ENCODE measurements at regions not wholly inside any gene's neighbourhood (a gene's known extent, or its start where the extent isn't known, plus 50 kb on each side); places are given as distances from the start of the nearest gene placed in this dataset.
"Not testable (repeated sequence)": the region's sequence is repeated elsewhere in the genome, so short reads cannot be mapped to it uniquely, and the experiment has no call there.

DNA sequence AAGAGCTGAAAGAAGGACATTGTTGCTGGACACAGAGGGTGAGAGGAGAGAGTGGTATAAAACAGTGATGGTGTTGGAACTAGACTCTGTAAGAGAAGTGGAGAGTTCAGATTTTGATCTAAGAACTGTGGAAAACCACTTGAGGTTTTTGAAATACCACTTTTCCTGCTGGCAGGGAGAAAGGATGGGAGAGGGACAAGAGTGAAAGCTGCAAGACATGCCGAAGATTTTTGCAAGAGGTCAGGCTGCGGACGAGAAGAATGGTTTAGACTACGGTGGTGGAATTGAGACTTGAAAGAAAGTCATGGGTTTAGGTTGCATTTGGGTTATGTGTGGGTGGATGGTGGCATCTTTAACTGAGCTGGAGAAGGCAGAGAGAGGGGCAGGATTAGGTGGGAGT, 202.2 kb upstream of the RPS23 start:
- no peak for DNase-seq (ENCODE audit: low read depth)
- TF ChIP-seq, protein P1, sequence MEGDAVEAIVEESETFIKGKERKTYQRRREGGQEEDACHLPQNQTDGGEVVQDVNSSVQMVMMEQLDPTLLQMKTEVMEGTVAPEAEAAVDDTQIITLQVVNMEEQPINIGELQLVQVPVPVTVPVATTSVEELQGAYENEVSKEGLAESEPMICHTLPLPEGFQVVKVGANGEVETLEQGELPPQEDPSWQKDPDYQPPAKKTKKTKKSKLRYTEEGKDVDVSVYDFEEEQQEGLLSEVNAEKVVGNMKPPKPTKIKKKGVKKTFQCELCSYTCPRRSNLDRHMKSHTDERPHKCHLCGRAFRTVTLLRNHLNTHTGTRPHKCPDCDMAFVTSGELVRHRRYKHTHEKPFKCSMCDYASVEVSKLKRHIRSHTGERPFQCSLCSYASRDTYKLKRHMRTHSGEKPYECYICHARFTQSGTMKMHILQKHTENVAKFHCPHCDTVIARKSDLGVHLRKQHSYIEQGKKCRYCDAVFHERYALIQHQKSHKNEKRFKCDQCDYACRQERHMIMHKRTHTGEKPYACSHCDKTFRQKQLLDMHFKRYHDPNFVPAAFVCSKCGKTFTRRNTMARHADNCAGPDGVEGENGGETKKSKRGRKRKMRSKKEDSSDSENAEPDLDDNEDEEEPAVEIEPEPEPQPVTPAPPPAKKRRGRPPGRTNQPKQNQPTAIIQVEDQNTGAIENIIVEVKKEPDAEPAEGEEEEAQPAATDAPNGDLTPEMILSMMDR (conservative IDR thresholded peaks at IDR 0.05; ENCODE audit: low read depth, low read length): no peak

GRCh38 chr5:82476155-82476554, 198.0 kb upstream of the RPS23 start:
- H3K4me3 ChIP-seq (ENCODE audit: low read length): no peak overlapping the region
- TF ChIP-seq, protein P1 (conservative IDR thresholded peaks at IDR 0.05; ENCODE audit: low read depth, low read length): no peak
- no peak for DNase-seq (ENCODE audit: low read depth)

More for the DNA sequence above, 202.2 kb upstream of the RPS23 start:
- H3K4me3 ChIP-seq (ENCODE audit: low read length): no peak overlapping the region

GRCh38 chr5:82473262-82473661, 195.1 kb upstream of the RPS23 start:
- DNase-seq (ENCODE audit: low read depth): no peak
- TF ChIP-seq, protein P1 (conservative IDR thresholded peaks at IDR 0.05; ENCODE audit: low read depth, low read length): no peak
- H3K4me3 ChIP-seq (ENCODE audit: low read length): no peak overlapping the region

- DNase-seq (ENCODE audit: low read depth): no peak
- TF ChIP-seq, protein P1 (conservative IDR thresholded peaks at IDR 0.05; ENCODE audit: low read depth, low read length): no peak
Measured at GRCh38 chr5:82470185-82470994, 192.2 kb upstream of the RPS23 start.

GRCh38 chr5:82466986-82467561, 188.9 kb upstream of the RPS23 start:
- TF ChIP-seq, protein P1 (conservative IDR thresholded peaks at IDR 0.05; ENCODE audit: low read depth, low read length): no peak
- H3K4me3 ChIP-seq (ENCODE audit: low read length): no peak overlapping the region
- DNase-seq (ENCODE audit: low read depth): no peak

More at GRCh38 chr5:82470185-82470994, 192.2 kb upstream of the RPS23 start:
- H3K4me3 ChIP-seq (ENCODE audit: low read length): no peak overlapping the region

- H3K4me3 ChIP-seq (ENCODE audit: low read length): no peak overlapping the region
- TF ChIP-seq, protein P1 (conservative IDR thresholded peaks at IDR 0.05; ENCODE audit: low read depth, low read length): no peak
- DNase-seq (ENCODE audit: low read depth): no peak
Measured at GRCh38 chr5:82465235-82465634, 187.1 kb upstream of the RPS23 start.

- DNase-seq (ENCODE audit: low read depth): no peak
- TF ChIP-seq, protein P1 (conservative IDR thresholded peaks at IDR 0.05; ENCODE audit: low read depth, low read length): no peak
- no peak overlapping the region for H3K4me3 ChIP-seq (ENCODE audit: low read length)
Measured at GRCh38 chr5:82459626-82460025, 181.5 kb upstream of the RPS23 start.

- DNase-seq (ENCODE audit: low read depth); H3K4me3 ChIP-seq (ENCODE audit: low read length): not testable (repeated sequence)
Measured at GRCh38 chr5:82455317-82455716, 177.2 kb upstream of the RPS23 start.

Measured in retinal pigment epithelial cell (primary cell).